ENCODE measurements at regions not wholly inside any gene's neighbourhood (a gene's known extent, or its start where the extent isn't known, plus 50 kb on each side); places are given as distances from the start of the nearest gene placed in this dataset.

DNA sequence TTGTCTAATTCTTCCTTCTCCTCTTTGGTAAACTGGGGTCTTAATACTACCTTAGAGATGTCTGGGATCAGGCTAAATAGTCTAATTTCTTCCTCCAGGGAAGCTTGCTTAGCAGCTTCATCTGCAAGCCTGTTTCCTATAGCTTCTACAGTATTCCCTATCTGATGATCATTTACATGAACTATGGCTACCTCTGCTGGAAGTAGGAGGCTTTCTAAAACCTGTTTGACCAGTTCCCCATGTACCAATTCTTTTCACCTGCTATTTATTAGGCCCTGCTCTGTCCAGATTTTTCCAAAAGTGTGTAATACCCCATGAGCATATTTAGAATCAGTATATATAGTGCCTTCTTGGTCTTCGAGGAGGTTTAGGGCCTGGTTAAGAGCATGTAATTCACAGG lies 619.8 kb downstream of the HINT1 start:
- WGBS, 3 donors = 60 to 69% (median 65%) methylated on average over 1 of the region's 1 CpG
- Histone ChIP-seq H3K9me3 (peaks cover 7% of the 10 kb centered on the region), H3K4me3 (no peak overlapping the region), H3K36me3 (ENCODE audit: insufficient read depth in 1 of 2, low read depth in 1 of 2) (no peaks in the 10 kb centered on the region), H3K27me3 (ENCODE audit: insufficient read depth in 3 of 3, low read length in 2 of 3) (no peaks in the 10 kb centered on the region), H3K4me1 (no peaks in the 10 kb centered on the region), H3K27ac (no peak overlapping the region)
- no peak for DNase-seq
- TF ChIP-seq, protein P1, sequence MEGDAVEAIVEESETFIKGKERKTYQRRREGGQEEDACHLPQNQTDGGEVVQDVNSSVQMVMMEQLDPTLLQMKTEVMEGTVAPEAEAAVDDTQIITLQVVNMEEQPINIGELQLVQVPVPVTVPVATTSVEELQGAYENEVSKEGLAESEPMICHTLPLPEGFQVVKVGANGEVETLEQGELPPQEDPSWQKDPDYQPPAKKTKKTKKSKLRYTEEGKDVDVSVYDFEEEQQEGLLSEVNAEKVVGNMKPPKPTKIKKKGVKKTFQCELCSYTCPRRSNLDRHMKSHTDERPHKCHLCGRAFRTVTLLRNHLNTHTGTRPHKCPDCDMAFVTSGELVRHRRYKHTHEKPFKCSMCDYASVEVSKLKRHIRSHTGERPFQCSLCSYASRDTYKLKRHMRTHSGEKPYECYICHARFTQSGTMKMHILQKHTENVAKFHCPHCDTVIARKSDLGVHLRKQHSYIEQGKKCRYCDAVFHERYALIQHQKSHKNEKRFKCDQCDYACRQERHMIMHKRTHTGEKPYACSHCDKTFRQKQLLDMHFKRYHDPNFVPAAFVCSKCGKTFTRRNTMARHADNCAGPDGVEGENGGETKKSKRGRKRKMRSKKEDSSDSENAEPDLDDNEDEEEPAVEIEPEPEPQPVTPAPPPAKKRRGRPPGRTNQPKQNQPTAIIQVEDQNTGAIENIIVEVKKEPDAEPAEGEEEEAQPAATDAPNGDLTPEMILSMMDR (IDR thresholded peaks at IDR 0.05) = no peak
- ATAC-seq = no peak
- intact Hi-C loops (cut with DNase I) = no loop called here

DNA sequence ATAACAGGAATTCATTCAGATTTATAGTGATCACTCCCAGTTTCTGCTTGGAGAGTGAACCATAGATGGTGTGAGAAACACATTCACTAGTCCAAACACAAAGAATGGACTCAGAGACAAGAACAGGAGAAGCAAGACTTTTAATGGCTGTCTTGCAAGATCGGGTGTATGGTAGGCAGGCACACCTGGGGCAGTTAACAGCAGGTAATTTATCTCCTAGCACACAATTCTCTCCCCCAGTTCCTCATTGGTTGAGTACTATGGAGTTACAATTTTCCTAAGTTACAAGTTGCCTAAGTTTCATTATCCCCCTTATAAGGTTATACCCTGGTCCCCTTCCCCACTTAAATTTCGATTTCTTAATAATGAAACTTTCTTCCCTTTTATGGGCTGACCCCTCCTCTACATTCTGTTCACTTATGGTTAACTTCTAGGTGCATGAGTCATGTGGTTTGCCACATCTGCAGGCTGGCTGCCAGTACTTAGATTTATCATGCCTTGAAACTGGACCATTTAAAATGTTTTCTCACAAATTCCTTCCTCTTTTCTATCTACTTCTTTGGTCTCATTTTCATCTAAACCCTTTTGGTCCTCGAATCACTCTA lies 623.3 kb downstream of the HINT1 start:
- Histone ChIP-seq H3K27ac (no peak overlapping the region), H3K9me3 (peaks cover 7% of the 10 kb centered on the region), H3K4me3 (no peak overlapping the region), H3K36me3 (ENCODE audit: insufficient read depth in 1 of 2, low read depth in 1 of 2) (no peaks in the 10 kb centered on the region), H3K4me1 (no peaks in the 10 kb centered on the region), H3K27me3 (ENCODE audit: insufficient read depth in 3 of 3, low read length in 2 of 3) (no peaks in the 10 kb centered on the region)
- DNase-seq = no peak
- 29 to 49% (median 41%) methylated on average over 3 of the region's 3 CpGs for WGBS, 3 donors
- ATAC-seq = no peak
- intact Hi-C loops (cut with DNase I) = no loop called here
- TF ChIP-seq, protein P1 (IDR thresholded peaks at IDR 0.05) = no peak

DNA sequence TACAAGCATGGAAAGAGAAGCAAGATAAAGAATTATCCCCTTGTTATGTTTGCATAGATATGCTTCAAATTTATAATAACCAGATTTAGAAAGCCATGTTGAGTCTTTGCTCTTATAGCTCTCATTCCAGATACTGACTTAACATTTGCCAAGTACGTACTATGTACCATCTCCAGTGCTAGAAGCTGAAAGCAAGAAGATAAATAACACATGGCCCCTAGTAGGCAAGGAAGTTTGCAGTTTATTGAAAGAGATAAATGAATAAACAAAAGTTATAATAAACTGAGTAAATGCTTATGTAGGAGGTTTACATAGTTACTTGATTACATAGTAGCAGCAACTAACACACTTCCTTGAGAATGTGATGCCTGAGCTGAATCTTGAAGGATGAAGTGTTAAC lies 628.4 kb downstream of the HINT1 start:
- Histone ChIP-seq H3K4me3 (no peak overlapping the region), H3K27me3 (ENCODE audit: insufficient read depth in 3 of 3, low read length in 2 of 3) (no peaks in the 10 kb centered on the region), H3K27ac (no peak overlapping the region), H3K36me3 (ENCODE audit: insufficient read depth in 1 of 2, low read depth in 1 of 2) (no peaks in the 10 kb centered on the region), H3K9me3 (no peaks in the 10 kb centered on the region), H3K4me1 (no peaks in the 10 kb centered on the region)
- 89 to 94% (median 90%) methylated on average over 1 of the region's 1 CpG for WGBS, 3 donors
- TF ChIP-seq, protein P1 (IDR thresholded peaks at IDR 0.05) = no peak
- ATAC-seq (no peak), DNase-seq (no peak)
- intact Hi-C loops (cut with DNase I) = no loop called here

DNA sequence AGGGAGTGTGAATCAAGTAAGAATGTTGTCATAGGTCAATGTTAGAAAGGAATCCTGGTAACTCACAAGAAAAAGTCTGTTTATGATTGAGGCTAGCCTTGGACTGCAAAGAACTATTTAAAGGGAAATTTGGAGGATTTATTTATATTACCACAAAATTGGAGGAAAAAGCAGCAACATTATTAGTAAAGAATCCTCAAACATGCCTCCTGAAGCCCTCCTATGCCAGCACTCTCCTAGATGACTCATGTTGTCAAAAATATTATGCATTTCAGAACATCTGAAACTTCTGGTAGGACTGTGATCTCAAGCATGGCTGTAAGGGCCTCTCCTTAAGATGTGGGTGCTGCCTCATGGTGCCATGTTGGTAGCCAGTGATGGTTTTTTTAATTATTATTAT lies 628.5 kb downstream of the CHSY3 start:
- intact Hi-C loops (cut with DNase I) = no loop called here
- TF ChIP-seq, protein P1 (IDR thresholded peaks at IDR 0.05) = no peak
- ATAC-seq = no peak

More for the DNA sequence above, 628.5 kb downstream of the CHSY3 start:
- Histone ChIP-seq H3K4me1 (no peaks in the 10 kb centered on the region), H3K4me3 (no peak overlapping the region), H3K27ac (no peak overlapping the region), H3K9me3 (no peaks in the 10 kb centered on the region), H3K36me3 (ENCODE audit: insufficient read depth in 1 of 2, low read depth in 1 of 2) (no peaks in the 10 kb centered on the region), H3K27me3 (ENCODE audit: insufficient read depth in 3 of 3, low read length in 2 of 3) (no peaks in the 10 kb centered on the region)
- no peak for DNase-seq

All from psoas muscle (tissue), 7 donors.